RWPE1 (cell line): ENCODE measurements at regions not wholly inside any gene's neighbourhood (a gene's known extent, or its start where the extent isn't known, plus 50 kb on each side); places are given as distances from the start of the nearest gene placed in this dataset.

Source experiments
- CTCF ChIA-PET: fragments of 350-600 bp; sonication (Branson Sonifier 250); formaldehyde crosslinking; extraction: SDS; loops from one replicate; lab custom pipeline; 2021; lab: Yijun Ruan, JAX
- POLR2A ChIA-PET: fragments of 400-600 bp; formaldehyde crosslinking; extraction: SDS; loops from one replicate; lab custom pipeline; 2020; ENCODE audit warnings: antibody characterized with exemption; ENCODE audit not compliant: low non-redundant PET; lab: Yijun Ruan, JAX
- DNase-seq: peaks from one replicate; pipeline ENCODE4 v3.0.0; 2012; ENCODE audit warnings: low spot score
- H3K27ac ChIP-seq: fragments of 450-650 bp; 2 replicates; pipeline ENCODE4 v1.5.1; 2017
- TF ChIP-seq, protein P1 (sequence below): fragments of 450-650 bp; conservative IDR thresholded peaks from 2 replicates; pipeline ENCODE4 v1.5.1; 2017; ENCODE audit warnings: low read depth, mild to moderate bottlenecking

DNA sequence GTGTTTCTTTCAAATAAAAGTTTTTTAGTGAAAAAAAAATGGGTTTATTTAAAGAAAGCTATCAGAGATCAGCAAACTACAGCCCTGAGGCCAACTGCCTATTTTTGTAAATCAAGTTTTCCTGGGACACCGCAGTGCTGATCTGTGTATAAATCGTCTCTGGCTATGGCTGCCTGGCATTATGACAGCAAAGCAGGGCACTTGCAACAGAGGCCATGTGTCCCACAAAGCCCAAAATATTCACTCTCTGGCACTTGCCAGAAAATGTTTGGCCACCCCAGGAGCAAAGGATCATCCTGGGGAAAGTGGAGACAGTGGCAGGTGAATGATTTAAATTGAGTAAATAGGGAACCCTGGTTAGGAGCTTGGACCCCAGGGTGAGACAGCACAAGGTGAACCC is 291.6 kb downstream of the PREX1 start:
- DNase-seq, result no peak
- TF ChIP-seq, protein P1, sequence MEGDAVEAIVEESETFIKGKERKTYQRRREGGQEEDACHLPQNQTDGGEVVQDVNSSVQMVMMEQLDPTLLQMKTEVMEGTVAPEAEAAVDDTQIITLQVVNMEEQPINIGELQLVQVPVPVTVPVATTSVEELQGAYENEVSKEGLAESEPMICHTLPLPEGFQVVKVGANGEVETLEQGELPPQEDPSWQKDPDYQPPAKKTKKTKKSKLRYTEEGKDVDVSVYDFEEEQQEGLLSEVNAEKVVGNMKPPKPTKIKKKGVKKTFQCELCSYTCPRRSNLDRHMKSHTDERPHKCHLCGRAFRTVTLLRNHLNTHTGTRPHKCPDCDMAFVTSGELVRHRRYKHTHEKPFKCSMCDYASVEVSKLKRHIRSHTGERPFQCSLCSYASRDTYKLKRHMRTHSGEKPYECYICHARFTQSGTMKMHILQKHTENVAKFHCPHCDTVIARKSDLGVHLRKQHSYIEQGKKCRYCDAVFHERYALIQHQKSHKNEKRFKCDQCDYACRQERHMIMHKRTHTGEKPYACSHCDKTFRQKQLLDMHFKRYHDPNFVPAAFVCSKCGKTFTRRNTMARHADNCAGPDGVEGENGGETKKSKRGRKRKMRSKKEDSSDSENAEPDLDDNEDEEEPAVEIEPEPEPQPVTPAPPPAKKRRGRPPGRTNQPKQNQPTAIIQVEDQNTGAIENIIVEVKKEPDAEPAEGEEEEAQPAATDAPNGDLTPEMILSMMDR, result no peak
- ChIA-PET POLR2A (no interaction called here), CTCF (interaction anchor here (0.6 to 1.5 kb wide), 4 partner anchors 11 to 571 kb away, joined by 3 to 7 read pairs (median 5); no protein-coding TSS in a partner anchor)
- no peak overlapping the region for H3K27ac ChIP-seq

DNA sequence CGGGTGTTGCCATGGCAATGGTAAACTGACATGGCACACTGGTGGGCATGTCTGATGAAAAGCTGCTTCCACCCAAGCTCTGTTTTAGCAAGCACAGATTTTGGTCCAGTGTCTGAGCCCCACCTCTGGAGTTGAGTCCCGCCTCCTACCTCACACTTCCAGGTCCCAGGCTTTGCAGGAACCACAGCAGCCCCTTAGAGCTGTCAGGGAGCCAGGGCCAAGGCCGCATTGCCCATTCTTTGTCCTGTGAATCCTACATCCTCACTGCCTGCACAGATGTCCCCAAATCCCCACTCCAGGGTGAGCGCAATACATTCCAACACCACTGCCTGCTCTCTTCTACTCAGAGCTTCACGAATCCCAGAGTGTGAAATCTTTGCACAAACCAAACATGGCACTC is 292.2 kb downstream of the PREX1 start:
- ChIA-PET POLR2A (no interaction called here), CTCF (interaction anchor here (0.6 to 1.5 kb wide), 2 partner anchors 11 to 77 kb away, joined by 6 to 7 read pairs; no protein-coding TSS in a partner anchor)
- H3K27ac ChIP-seq, result no peak overlapping the region
- no peak for DNase-seq
- TF ChIP-seq, protein P1, result no peak

DNA sequence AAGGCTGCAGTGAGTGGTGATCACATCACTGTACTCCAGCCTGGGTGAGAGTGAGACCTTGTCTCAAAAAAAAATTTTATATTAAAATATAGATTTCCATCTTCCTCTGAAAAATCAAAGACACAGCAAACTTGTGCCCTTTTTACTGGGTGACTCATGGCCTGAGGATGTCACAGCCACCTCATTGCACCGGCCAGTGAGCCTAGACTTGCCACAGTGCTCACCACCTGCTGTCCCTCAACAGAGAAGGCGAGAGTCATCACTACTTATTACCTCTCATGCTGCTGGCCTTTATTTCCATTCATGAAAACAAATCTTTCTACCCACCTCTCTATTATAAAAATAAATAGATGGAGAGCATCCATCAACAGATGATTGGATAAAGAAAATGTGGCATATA is 295.8 kb downstream of the PREX1 start:
- H3K27ac ChIP-seq, result no peak overlapping the region
- POLR2A ChIA-PET, result no interaction called here
- TF ChIP-seq, protein P1, result no peak
- DNase-seq, result no peak
- CTCF ChIA-PET, result interaction anchor here (0.5 to 1.6 kb wide), 2 partner anchors 89 to 132 kb away, joined by 3 to 12 read pairs; no protein-coding TSS in a partner anchor

DNA sequence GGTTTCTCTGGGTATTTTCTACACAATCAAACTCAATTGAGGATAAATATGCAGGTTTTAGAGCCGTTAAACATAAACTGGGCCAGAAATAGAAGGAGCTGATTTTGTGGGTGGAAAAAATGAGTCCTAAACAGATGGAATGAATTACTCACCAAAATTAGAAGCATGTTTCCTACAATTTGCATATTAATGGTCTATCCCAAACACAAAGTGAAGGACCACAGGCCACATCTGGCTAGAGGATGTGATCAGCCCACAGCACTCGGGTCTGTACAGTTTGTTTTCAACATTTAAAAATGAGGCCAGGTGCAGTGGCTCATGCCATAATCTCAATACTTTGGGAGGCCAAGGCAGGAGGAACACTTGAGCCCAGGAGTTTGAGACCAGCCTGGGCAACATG is 296.3 kb downstream of the PREX1 start:
- no peak for DNase-seq
- H3K27ac ChIP-seq, result no peak overlapping the region
- POLR2A ChIA-PET, result no interaction called here
- TF ChIP-seq, protein P1, result no peak
- CTCF ChIA-PET, result interaction anchor here (0.5 to 1.6 kb wide), 3 partner anchors 8 to 89 kb away, joined by 3 to 12 read pairs (median 4); no protein-coding TSS in a partner anchor

DNA sequence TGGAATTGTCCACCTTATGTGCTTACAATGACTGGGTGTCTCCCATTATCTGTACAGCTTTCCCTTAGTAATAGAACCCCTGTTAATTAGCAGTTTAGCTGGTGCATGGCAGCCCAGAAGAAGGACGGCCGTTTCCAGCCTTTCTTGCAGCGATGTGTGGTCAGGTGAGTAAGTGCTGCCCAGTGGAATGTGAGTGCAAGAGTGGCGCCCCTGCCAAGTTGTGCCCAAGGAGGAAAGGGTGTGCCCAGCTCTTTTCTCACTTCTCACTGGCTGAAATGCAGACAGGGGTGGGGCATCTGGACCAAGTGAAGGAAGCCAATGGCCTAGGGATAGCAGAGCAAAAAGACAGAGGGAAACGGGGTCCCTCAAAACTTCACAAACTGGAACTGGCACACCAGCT is 296.8 kb downstream of the PREX1 start:
- no peak overlapping the region for H3K27ac ChIP-seq
- peak; percentile 73 for DNase-seq
- TF ChIP-seq, protein P1, result no peak
- CTCF ChIA-PET, result interaction anchor here (0.5 to 1.6 kb wide), 3 partner anchors 8 to 90 kb away, joined by 3 to 12 read pairs (median 4); no protein-coding TSS in a partner anchor
- POLR2A ChIA-PET, result no interaction called here

DNA sequence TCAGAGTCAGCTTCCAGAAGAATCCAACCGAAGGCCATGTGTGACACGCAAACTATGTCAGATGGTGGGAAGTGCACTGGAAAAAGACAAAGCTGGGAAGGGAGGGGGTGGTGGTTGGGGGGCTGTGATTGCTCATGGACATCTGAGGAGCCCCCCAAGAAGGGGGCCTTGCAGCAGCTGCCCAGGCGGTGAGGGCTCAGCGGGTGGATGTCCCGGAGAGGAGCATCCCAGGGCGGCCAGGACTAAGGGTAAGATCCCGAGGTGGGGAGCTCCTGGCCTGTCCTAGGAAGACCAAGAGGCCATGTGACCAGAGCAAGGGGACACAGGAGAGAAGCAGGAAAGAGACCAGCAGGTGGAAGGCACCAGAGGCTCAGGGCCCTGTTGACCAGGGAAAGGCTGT is 299.5 kb downstream of the PREX1 start:
- TF ChIP-seq, protein P1, result no peak
- H3K27ac ChIP-seq, result no peak overlapping the region
- POLR2A ChIA-PET, result no interaction called here
- CTCF ChIA-PET, result interaction anchor here (1.7 kb wide), 1 partner anchor 92 kb away, joined by 9 read pairs; no protein-coding TSS in a partner anchor
- no peak for DNase-seq
